HL-60 (cell line): ENCODE measurements at regions not wholly inside any gene's neighbourhood (a gene's known extent, or its start where the extent isn't known, plus 50 kb on each side); places are given as distances from the start of the nearest gene placed in this dataset.

ENCODE experiments used
- GABPA ChIP-seq: IDR thresholded peaks from 2 replicates; pipeline ENCODE4 v1.6.1; 2012; ENCODE audit warnings: low read depth
- POLR2AphosphoS5 ChIP-seq: IDR thresholded peaks from 2 replicates; pipeline ENCODE4 v1.6.1; 2012; ENCODE audit warnings: low read depth
- SPI1 ChIP-seq: IDR thresholded peaks from 2 replicates; pipeline ENCODE4 v1.6.1; 2012; ENCODE audit warnings: low read depth, mild to moderate bottlenecking, borderline replicate concordance
- TF ChIP-seq, protein P1 (sequence below): IDR thresholded peaks from one replicate; pipeline ENCODE4 v1.5.1; 2011; ENCODE audit warnings: low read length, control low read depth, inconsistent platforms; ENCODE audit not compliant: insufficient read depth
- TF ChIP-seq, protein P2 (sequence below): IDR thresholded peaks from 2 replicates; pipeline ENCODE4 v1.6.1; 2012; ENCODE audit warnings: low read depth; ENCODE audit not compliant: insufficient replicate concordance

DNA sequence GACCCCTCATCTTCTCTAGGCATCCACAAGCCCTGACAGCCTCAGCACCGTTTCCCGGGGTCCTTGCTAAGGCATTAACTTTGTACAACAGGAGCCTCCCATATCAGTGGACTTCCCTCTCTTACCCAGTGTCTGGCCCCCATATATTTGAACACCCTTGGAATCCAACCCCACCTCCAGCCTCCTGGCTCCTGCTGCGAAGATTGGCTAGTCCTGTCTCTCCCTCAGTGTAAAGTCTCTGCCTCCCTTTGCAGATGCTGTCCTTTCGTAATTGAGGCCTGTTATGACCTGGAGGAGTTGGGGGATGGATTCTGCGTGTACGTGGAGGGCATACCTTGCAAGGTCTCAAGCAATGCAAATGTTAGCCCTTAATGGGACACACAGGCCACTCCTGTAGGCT lies 413.7 kb downstream of the IRS2 start:
- TF ChIP-seq, protein P1, sequence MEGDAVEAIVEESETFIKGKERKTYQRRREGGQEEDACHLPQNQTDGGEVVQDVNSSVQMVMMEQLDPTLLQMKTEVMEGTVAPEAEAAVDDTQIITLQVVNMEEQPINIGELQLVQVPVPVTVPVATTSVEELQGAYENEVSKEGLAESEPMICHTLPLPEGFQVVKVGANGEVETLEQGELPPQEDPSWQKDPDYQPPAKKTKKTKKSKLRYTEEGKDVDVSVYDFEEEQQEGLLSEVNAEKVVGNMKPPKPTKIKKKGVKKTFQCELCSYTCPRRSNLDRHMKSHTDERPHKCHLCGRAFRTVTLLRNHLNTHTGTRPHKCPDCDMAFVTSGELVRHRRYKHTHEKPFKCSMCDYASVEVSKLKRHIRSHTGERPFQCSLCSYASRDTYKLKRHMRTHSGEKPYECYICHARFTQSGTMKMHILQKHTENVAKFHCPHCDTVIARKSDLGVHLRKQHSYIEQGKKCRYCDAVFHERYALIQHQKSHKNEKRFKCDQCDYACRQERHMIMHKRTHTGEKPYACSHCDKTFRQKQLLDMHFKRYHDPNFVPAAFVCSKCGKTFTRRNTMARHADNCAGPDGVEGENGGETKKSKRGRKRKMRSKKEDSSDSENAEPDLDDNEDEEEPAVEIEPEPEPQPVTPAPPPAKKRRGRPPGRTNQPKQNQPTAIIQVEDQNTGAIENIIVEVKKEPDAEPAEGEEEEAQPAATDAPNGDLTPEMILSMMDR = no peak
- TF ChIP-seq POLR2AphosphoS5 = no peak
- TF ChIP-seq SPI1 = no peak
- TF ChIP-seq GABPA = no peak
- TF ChIP-seq, protein P2, sequence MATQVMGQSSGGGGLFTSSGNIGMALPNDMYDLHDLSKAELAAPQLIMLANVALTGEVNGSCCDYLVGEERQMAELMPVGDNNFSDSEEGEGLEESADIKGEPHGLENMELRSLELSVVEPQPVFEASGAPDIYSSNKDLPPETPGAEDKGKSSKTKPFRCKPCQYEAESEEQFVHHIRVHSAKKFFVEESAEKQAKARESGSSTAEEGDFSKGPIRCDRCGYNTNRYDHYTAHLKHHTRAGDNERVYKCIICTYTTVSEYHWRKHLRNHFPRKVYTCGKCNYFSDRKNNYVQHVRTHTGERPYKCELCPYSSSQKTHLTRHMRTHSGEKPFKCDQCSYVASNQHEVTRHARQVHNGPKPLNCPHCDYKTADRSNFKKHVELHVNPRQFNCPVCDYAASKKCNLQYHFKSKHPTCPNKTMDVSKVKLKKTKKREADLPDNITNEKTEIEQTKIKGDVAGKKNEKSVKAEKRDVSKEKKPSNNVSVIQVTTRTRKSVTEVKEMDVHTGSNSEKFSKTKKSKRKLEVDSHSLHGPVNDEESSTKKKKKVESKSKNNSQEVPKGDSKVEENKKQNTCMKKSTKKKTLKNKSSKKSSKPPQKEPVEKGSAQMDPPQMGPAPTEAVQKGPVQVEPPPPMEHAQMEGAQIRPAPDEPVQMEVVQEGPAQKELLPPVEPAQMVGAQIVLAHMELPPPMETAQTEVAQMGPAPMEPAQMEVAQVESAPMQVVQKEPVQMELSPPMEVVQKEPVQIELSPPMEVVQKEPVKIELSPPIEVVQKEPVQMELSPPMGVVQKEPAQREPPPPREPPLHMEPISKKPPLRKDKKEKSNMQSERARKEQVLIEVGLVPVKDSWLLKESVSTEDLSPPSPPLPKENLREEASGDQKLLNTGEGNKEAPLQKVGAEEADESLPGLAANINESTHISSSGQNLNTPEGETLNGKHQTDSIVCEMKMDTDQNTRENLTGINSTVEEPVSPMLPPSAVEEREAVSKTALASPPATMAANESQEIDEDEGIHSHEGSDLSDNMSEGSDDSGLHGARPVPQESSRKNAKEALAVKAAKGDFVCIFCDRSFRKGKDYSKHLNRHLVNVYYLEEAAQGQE = no peak
